Endodermal cell (in vitro differentiated cells): ENCODE measurements at regions not wholly inside any gene's neighbourhood (a gene's known extent, or its start where the extent isn't known, plus 50 kb on each side); places are given as distances from the start of the nearest gene placed in this dataset.

ENCODE experiments used
- DNase-seq: peaks from one replicate; pipeline ENCODE4 v3.0.0-alpha.2; 2017
- H3K27ac ChIP-seq: 2 replicates; pipeline ENCODE4 v1.5.1; 2013; ENCODE audit warnings: mild to moderate bottlenecking, low read depth, low read length, moderate library complexity
- H3K27me3 ChIP-seq: 2 replicates; pipeline ENCODE4 v1.6.1; 2013; ENCODE audit warnings: mild to moderate bottlenecking, low read length, moderate library complexity; ENCODE audit not compliant: insufficient read depth, control insufficient read depth, poor library complexity, severe bottlenecking
- H3K36me3 ChIP-seq: 2 replicates; pipeline ENCODE4 v1.7.0; 2013; ENCODE audit warnings: mild to moderate bottlenecking, low read length, moderate library complexity; ENCODE audit not compliant: control insufficient read depth, insufficient read depth
- H3K4me1 ChIP-seq: one replicate; pipeline ENCODE4 v1.7.0; 2013; ENCODE audit warnings: low read length; ENCODE audit not compliant: control insufficient read depth, insufficient read depth
- H3K4me3 ChIP-seq: 2 replicates; pipeline ENCODE4 v1.5.1; 2013; ENCODE audit warnings: mild to moderate bottlenecking, low read length, moderate library complexity
- H3K9ac ChIP-seq: 2 replicates; pipeline ENCODE4 v1.6.1; 2013; ENCODE audit warnings: mild to moderate bottlenecking, low read length, moderate library complexity; ENCODE audit not compliant: poor library complexity, severe bottlenecking; ENCODE audit errors: extremely low read depth
- H3K9me3 ChIP-seq: 2 replicates; pipeline ENCODE4 v1.6.1; 2013; ENCODE audit warnings: mild to moderate bottlenecking, low read length, moderate library complexity; ENCODE audit not compliant: control insufficient read depth
- H3K27ac Mint-ChIP-seq: 2 replicates; pipeline ENCODE4 v1.8.0; 2020; ENCODE audit warnings: mixed read lengths
- H3K27me3 Mint-ChIP-seq: 2 replicates; pipeline ENCODE4 v1.8.0; 2021; ENCODE audit warnings: mild to moderate bottlenecking, mixed read lengths; ENCODE audit not compliant: insufficient read depth
- H3K36me3 Mint-ChIP-seq: 2 replicates; pipeline ENCODE4 v1.8.0; 2020; ENCODE audit warnings: low read depth, mixed read lengths
- H3K4me1 Mint-ChIP-seq: 2 replicates; pipeline ENCODE4 v1.8.0; 2020; ENCODE audit warnings: mixed read lengths
- H3K4me3 Mint-ChIP-seq: 2 replicates; pipeline ENCODE4 v1.8.0; 2020; ENCODE audit warnings: mild to moderate bottlenecking, moderate library complexity, mixed read lengths
- H3K9me3 Mint-ChIP-seq: 2 replicates; pipeline ENCODE4 v1.8.0; 2020; ENCODE audit warnings: mild to moderate bottlenecking, mixed read lengths
- WGBS, 2 experiments: methylation state at CpG; one replicate each; pipeline versions ENCODE4 v1.1.5 to v1.1.7; 2013; ENCODE audit warnings: missing lambda C conversion rate in 2 of 2, mixed read lengths in 1 of 2; ENCODE audit not compliant: insufficient coverage in 1 of 2, insufficient read length in 1 of 2; 5-methylcytosine and 5-hydroxymethylcytosine counted together
- TF ChIP-seq, protein P1 (sequence below): fragments of 200-600 bp; sonication (generic); conservative IDR thresholded peaks from 2 replicates; pipeline ENCODE4 v1.5.0; 2021; ENCODE audit warnings: antibody characterized with exemption, mild to moderate bottlenecking

DNA sequence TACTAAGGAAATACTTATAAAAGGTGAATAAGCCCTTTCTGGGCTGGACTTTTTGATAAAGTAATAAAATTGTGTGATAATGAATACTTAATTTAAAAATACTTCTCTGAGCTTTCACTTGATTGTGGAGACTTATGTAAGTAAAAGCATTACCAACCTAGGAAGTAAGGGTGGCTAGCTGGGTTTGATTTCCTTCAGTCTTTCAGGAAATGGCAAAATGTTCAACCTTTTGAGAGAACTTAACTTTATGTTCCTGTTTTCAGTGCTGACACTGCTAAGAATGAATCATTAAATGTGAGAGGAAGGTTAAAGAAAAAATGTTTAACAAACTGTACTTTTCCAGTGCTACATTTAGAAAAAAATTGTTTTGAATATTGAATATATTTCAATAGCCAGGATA is 900.3 kb downstream of the METTL15 start:
- no peaks in the 10 kb centered on the region for H3K36me3 ChIP-seq
- H3K4me3 Mint-ChIP-seq, result no peak overlapping the region
- no peaks in the 10 kb centered on the region for H3K36me3 Mint-ChIP-seq
- no peaks in the 10 kb centered on the region for H3K9me3 Mint-ChIP-seq
- H3K27ac Mint-ChIP-seq, result no peak overlapping the region
- no peak overlapping the region for H3K4me3 ChIP-seq
- H3K4me1 Mint-ChIP-seq, result no peaks in the 10 kb centered on the region
- H3K4me1 ChIP-seq, result no peaks in the 10 kb centered on the region
- H3K9me3 ChIP-seq, result no peaks in the 10 kb centered on the region
- no peaks in the 10 kb centered on the region for H3K27me3 ChIP-seq
- TF ChIP-seq, protein P1, sequence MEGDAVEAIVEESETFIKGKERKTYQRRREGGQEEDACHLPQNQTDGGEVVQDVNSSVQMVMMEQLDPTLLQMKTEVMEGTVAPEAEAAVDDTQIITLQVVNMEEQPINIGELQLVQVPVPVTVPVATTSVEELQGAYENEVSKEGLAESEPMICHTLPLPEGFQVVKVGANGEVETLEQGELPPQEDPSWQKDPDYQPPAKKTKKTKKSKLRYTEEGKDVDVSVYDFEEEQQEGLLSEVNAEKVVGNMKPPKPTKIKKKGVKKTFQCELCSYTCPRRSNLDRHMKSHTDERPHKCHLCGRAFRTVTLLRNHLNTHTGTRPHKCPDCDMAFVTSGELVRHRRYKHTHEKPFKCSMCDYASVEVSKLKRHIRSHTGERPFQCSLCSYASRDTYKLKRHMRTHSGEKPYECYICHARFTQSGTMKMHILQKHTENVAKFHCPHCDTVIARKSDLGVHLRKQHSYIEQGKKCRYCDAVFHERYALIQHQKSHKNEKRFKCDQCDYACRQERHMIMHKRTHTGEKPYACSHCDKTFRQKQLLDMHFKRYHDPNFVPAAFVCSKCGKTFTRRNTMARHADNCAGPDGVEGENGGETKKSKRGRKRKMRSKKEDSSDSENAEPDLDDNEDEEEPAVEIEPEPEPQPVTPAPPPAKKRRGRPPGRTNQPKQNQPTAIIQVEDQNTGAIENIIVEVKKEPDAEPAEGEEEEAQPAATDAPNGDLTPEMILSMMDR, result no peak
- H3K27me3 Mint-ChIP-seq, result no peaks in the 10 kb centered on the region
- no peak for DNase-seq
- H3K9ac ChIP-seq, result no peak overlapping the region
- H3K27ac ChIP-seq, result no peak overlapping the region

DNA sequence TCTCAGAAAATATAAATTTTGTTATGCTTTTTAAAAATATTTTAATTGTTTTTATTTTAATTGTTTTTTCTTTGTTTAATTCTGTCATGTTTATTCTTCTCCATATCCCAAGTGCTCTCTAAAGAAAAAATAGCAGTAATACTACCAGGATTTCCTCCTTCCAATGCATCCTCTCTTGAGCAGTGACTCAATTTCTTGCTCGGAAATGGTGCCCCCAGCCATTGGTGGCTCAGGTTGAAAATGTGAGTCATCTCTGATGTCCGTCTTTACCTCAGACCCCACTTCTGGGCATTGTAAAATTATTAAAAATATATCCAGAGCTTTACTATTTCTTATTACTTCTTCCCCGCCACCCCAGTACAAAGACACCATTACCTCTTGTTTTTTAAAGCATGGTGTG is 898.5 kb downstream of the METTL15 start:
- H3K27me3 ChIP-seq, result no peaks in the 10 kb centered on the region
- TF ChIP-seq, protein P1, result no peak
- Mint-ChIP-seq H3K36me3 (no peaks in the 10 kb centered on the region), H3K27ac (no peak overlapping the region), H3K4me1 (no peaks in the 10 kb centered on the region), H3K27me3 (no peaks in the 10 kb centered on the region), H3K4me3 (no peak overlapping the region), H3K9me3 (no peaks in the 10 kb centered on the region)
- no peak for DNase-seq
- H3K36me3 ChIP-seq, result no peaks in the 10 kb centered on the region
- WGBS, 2 experiments, result 84 to 100% methylated on average over 1 to 2 of the region's 3 CpGs
- H3K4me3 ChIP-seq, result no peak overlapping the region
- H3K27ac ChIP-seq, result no peak overlapping the region
- H3K9ac ChIP-seq, result no peak overlapping the region
- no peaks in the 10 kb centered on the region for H3K4me1 ChIP-seq
- H3K9me3 ChIP-seq, result no peaks in the 10 kb centered on the region

- no peak overlapping the region for H3K9ac ChIP-seq
- no peak overlapping the region for H3K4me3 ChIP-seq
- Mint-ChIP-seq H3K4me3 (no peak overlapping the region), H3K9me3 (no peaks in the 10 kb centered on the region), H3K27me3 (no peaks in the 10 kb centered on the region), H3K27ac (no peak overlapping the region), H3K36me3 (no peaks in the 10 kb centered on the region), H3K4me1 (no peaks in the 10 kb centered on the region)
- WGBS, 2 experiments, result 92 to 98% methylated on average over 4 of the region's 4 CpGs
- peak; percentile 61 for DNase-seq
- no peaks in the 10 kb centered on the region for H3K27me3 ChIP-seq
- no peak overlapping the region for H3K27ac ChIP-seq
- no peaks in the 10 kb centered on the region for H3K36me3 ChIP-seq
- TF ChIP-seq, protein P1, result peak; percentile 64
- H3K4me1 ChIP-seq, result no peaks in the 10 kb centered on the region
- H3K9me3 ChIP-seq, result no peaks in the 10 kb centered on the region
Measured at GRCh38 chr11:29005401-29005980, 897.3 kb downstream of the METTL15 start.
